ENCODE measurements at regions not wholly inside any gene's neighbourhood (a gene's known extent, or its start where the extent isn't known, plus 50 kb on each side); places are given as distances from the start of the nearest gene placed in this dataset.

DNA sequence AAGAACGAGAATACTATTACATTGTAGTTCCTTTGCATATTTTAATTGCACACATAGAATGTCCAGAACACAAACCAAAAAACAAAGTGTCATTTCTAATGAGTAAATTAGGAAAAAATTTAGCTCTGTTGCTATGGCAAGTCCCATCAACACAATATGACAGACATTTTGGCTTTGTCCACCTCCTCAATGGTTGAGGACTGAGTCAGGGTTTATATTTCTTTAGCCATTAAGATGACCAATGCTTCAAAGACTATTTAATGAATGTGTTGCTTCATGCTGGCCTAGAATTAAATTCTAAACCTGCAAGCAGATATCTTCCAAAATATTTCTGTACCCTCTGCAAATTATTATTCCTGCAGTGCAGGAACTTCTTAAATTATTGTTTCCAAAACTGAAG, 719.2 kb downstream of the NTRK3 start:
- Histone ChIP-seq H2BK15ac (ENCODE audit: low read length) (no peak overlapping the region), H3K27me3 (replicated peaks in 1 of 4; ENCODE audit: control insufficient read depth in 3 of 4, extremely low read depth in 1 of 4, insufficient read depth in 3 of 4, low read length in 3 of 4) (no peaks in the 10 kb centered on the region), H3K36me3 (ENCODE audit: control insufficient read depth in 2 of 4, insufficient read depth in 4 of 4, low read length in 3 of 4) (no peaks in the 10 kb centered on the region), H3K4me2 (ENCODE audit: insufficient read depth in 1 of 2, low read depth in 2 of 2, low read length in 2 of 2) (no peak overlapping the region), H2AK5ac (ENCODE audit: low read depth, low read length) (no peak overlapping the region), H4K91ac (replicated peaks; ENCODE audit: insufficient read length, low read length) (no peak overlapping the region), H4K8ac (ENCODE audit: extremely low read depth, insufficient read depth, low read length) (no peak overlapping the region), H3K56ac (replicated peaks; ENCODE audit: insufficient read length, low read depth, low read length) (no peak overlapping the region), H3K14ac (ENCODE audit: insufficient read length) (no peak overlapping the region), H3K23me2 (ENCODE audit: low read depth, low read length) (no peaks in the 10 kb centered on the region), H2AFZ (ENCODE audit: low read length) (no peak overlapping the region), H3K9ac (replicated peaks in 1 of 4; ENCODE audit: extremely low read depth in 1 of 4, low read depth in 3 of 4, low read length in 3 of 4) (no peak overlapping the region), H3K79me1 (ENCODE audit: low read depth, low read length) (no peaks in the 10 kb centered on the region), H3K4ac (replicated peaks; ENCODE audit: insufficient read length, low read depth, low read length) (no peak overlapping the region), H4K20me1 (replicated peaks in 1 of 2; ENCODE audit: control insufficient read depth in 1 of 2, insufficient read depth in 2 of 2, low read length in 2 of 2) (no peaks in the 10 kb centered on the region), H4K5ac (ENCODE audit: insufficient read length, low read depth, low read length) (no peak overlapping the region), H3K27ac (ENCODE audit: low read depth, low read length) (no peak overlapping the region), H2BK120ac (replicated peaks; ENCODE audit: low read depth, low read length) (no peak overlapping the region), H2BK20ac (ENCODE audit: low read length) (no peak overlapping the region), H3K18ac (ENCODE audit: extremely low read depth, low read length) (no peak overlapping the region), H2BK5ac (ENCODE audit: low read depth, low read length) (no peak overlapping the region), H3K79me2 (ENCODE audit: control insufficient read depth in 1 of 2, insufficient read depth in 2 of 2, low read length in 2 of 2) (no peaks in the 10 kb centered on the region), H3K4me1 (replicated peaks in 1 of 4; ENCODE audit: control insufficient read depth in 3 of 4, insufficient read depth in 4 of 4, low read length in 3 of 4) (no peaks in the 10 kb centered on the region), H3K4me3 (ENCODE audit: extremely low read depth in 1 of 4, insufficient read depth in 2 of 4, low read depth in 3 of 4, low read length in 4 of 4) (no peak overlapping the region), H2BK12ac (ENCODE audit: low read depth, low read length) (no peak overlapping the region), H3K9me3 (ENCODE audit: insufficient read depth in 2 of 2, low read depth in 1 of 2, low read length in 1 of 2) (no peaks in the 10 kb centered on the region), H3K23ac (ENCODE audit: insufficient read length) (no peak overlapping the region)
- 92% methylated on average over 1 of the region's 1 CpG; no CpG with 5 or more reads in 1 of the 2 experiments for WGBS, 2 experiments (ENCODE audit: extremely low coverage in 1 of 2, insufficient coverage in 1 of 2, insufficient read length in 1 of 2, insufficient replicate concordance in 2 of 2, low coverage in 1 of 2, low lambda C conversion rate in 2 of 2, missing lambda C conversion rate in 1 of 2)
- ChIA-PET CTCF (ENCODE audit: partially characterized antibody) (interaction anchor here (0.8 kb wide), 1 partner anchor 46 kb away, joined by 3 read pairs; no protein-coding TSS in a partner anchor), POLR2A (ENCODE audit: partially characterized antibody) (no interaction called here)
- DNase-seq (ENCODE audit: low read depth in 1 of 2, low spot score in 2 of 2) (no peak), FAIRE-seq (no peak)
- no peak for TF ChIP-seq EGR1 (IDR thresholded peaks at IDR 0.05; ENCODE audit: borderline replicate concordance, low read depth, low read length)
- no peak for TF ChIP-seq CREB1 (IDR thresholded peaks at IDR 0.05)
- TF ChIP-seq CTBP2 (IDR thresholded peaks at IDR 0.05; ENCODE audit: borderline replicate concordance, insufficient read depth, insufficient read length, low read length), result no peak
- TF ChIP-seq EP300 (IDR thresholded peaks at IDR 0.05; ENCODE audit: borderline replicate concordance in 1 of 2, low read depth in 2 of 2, low read length in 2 of 2), result no peak
- TF ChIP-seq NANOG (IDR thresholded peaks at IDR 0.05; ENCODE audit: insufficient read depth, low read depth, low read length, poor library complexity, severe bottlenecking), result no peak
- TF ChIP-seq YY1 (IDR thresholded peaks at IDR 0.05; ENCODE audit: low read depth, low read length), result no peak
- TF ChIP-seq SIN3A (conservative IDR thresholded peaks at IDR 0.05 in 1 of 2, IDR thresholded peaks at IDR 0.05 in 1 of 2; ENCODE audit: low read depth in 1 of 2, low read length in 2 of 2), result no peak
